ENCODE measurements at regions not wholly inside any gene's neighbourhood (a gene's known extent, or its start where the extent isn't known, plus 50 kb on each side); places are given as distances from the start of the nearest gene placed in this dataset.
"Not testable (repeated sequence)": the region's sequence is repeated elsewhere in the genome, so short reads cannot be mapped to it uniquely, and the experiment has no call there.

GRCh38 chr2:15681089-15681885 is 89.6 kb downstream of the DDX1 start:
- no peak for DNase-seq

- DNase-seq = no peak
Measured at GRCh38 chr2:15682354-15682753, 90.7 kb downstream of the DDX1 start.

- DNase-seq = no peak
Measured at GRCh38 chr2:15684161-15685039, 92.7 kb downstream of the DDX1 start.

- DNase-seq = no peak
Measured at GRCh38 chr2:15685143-15685542, 93.5 kb downstream of the DDX1 start.

GRCh38 chr2:15686643-15687042 is 95.0 kb downstream of the DDX1 start:
- DNase-seq = no peak

GRCh38 chr2:15687243-15687642 is 95.6 kb downstream of the DDX1 start:
- no peak for DNase-seq

GRCh38 chr2:15687720-15688119 is 96.1 kb downstream of the DDX1 start:
- DNase-seq = no peak

GRCh38 chr2:15688924-15689568 is 97.4 kb downstream of the DDX1 start:
- DNase-seq = no peak

GRCh38 chr2:15689654-15690053 is 98.0 kb downstream of the DDX1 start:
- DNase-seq = no peak

- no peak for DNase-seq
Measured at GRCh38 chr2:15691586-15692310, 100.1 kb downstream of the DDX1 start.

- no peak for DNase-seq
Measured at GRCh38 chr2:15692551-15693377, 101.1 kb downstream of the DDX1 start.

GRCh38 chr2:15693382-15693781 is 101.7 kb downstream of the DDX1 start:
- DNase-seq = no peak

GRCh38 chr2:15693926-15694588 is 102.4 kb downstream of the DDX1 start:
- no peak for DNase-seq

- DNase-seq = no peak
Measured at GRCh38 chr2:15694589-15694986, 102.9 kb downstream of the DDX1 start.

- DNase-seq = no peak
Measured at GRCh38 chr2:15695582-15696330, 104.1 kb downstream of the DDX1 start.

GRCh38 chr2:15696606-15697170 is 105.0 kb downstream of the DDX1 start:
- DNase-seq = not testable (repeated sequence)

- no peak for DNase-seq
Measured at GRCh38 chr2:15700131-15700530, 108.5 kb downstream of the DDX1 start.

GRCh38 chr2:15700599-15701340 is 109.1 kb downstream of the DDX1 start:
- no peak for DNase-seq

GRCh38 chr2:15701341-15701907 is 109.8 kb downstream of the DDX1 start:
- DNase-seq = no peak
